Peyer's patch (tissue), 4 donors: ENCODE measurements at regions not wholly inside any gene's neighbourhood (a gene's known extent, or its start where the extent isn't known, plus 50 kb on each side); places are given as distances from the start of the nearest gene placed in this dataset.
"Not testable (repeated sequence)": the region's sequence is repeated elsewhere in the genome, so short reads cannot be mapped to it uniquely, and the experiment has no call there.

Source experiments
- DNase-seq, 3 donors: peaks; one replicate each; pipeline ENCODE4 v3.0.0-alpha.2; 2017 to 2019
- H3K27ac ChIP-seq, 4 donors: fragments of 200-600 bp; sonication (generic); one replicate each; pipeline ENCODE4 v1.5.1; 2016 to 2019
- H3K27me3 ChIP-seq, 2 donors: fragments of 200-600 bp; sonication (generic); one replicate each; pipeline ENCODE4 v1.5.1; 2019
- H3K36me3 ChIP-seq, 3 donors: fragments of 200-600 bp; sonication (generic); one replicate each; pipeline ENCODE4 v1.5.1; 2016 to 2019
- H3K4me1 ChIP-seq, 4 donors: fragments of 200-600 bp; sonication (generic); one replicate each; pipeline ENCODE4 v1.5.1; 2016 to 2019
- H3K4me3 ChIP-seq, 4 donors: fragments of 200-600 bp; sonication (generic); 1 replicate in 3 of 4; 2 replicates in 1 of 4; pipeline ENCODE4 v1.5.1; 2016 to 2019; ENCODE audit warnings: mild to moderate bottlenecking in 1 of 4
- H3K9me3 ChIP-seq, 4 donors: fragments of 200-600 bp; sonication (generic); one replicate each; pipeline ENCODE4 v1.5.1; 2016 to 2019; ENCODE audit warnings: mild to moderate bottlenecking in 1 of 4
- POLR2A ChIP-seq, 2 donors: fragments of 450-650 bp; IDR thresholded peaks; one replicate each; pipeline ENCODE4 v1.5.1; 2017; ENCODE audit warnings: antibody characterized with exemption in 2 of 2, mild to moderate bottlenecking in 2 of 2, moderate library complexity in 2 of 2
- TF ChIP-seq, protein P1 (sequence below), 6 experiments: fragments of 450-650 bp in 4 of 6; fragments of 200-600 bp in 2 of 6; sonication (generic) in 1 of 6; IDR thresholded peaks; one replicate each; pipeline ENCODE4 v1.5.1; 2017 to 2019; ENCODE audit warnings: antibody characterized with exemption in 6 of 6, mild to moderate bottlenecking in 3 of 6, moderate library complexity in 1 of 6

DNA sequence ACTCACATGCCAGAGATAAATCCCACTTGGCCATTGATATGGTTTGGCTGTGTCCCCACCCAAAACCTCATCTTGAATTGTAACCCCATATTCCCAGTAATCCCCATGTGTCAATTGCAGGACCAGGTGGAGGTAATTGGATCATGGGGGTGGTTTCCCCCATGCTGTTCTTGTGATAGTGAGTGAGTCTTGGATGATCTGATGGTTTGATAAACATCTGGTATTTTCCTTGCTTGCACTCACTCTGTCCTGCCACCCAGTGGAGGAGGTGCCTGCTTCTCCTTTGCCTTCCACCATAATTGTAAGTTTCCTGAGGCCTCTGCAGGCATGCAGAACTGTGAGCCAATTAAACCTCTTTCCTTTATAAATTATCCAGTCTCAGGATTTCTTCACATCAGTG lies 50.4 kb upstream of the B3GAT2 start:
- not testable (repeated sequence) for H3K4me1 ChIP-seq, H3K36me3 ChIP-seq, DNase-seq, H3K9me3 ChIP-seq, H3K27ac ChIP-seq, H3K4me3 ChIP-seq, H3K27me3 ChIP-seq

DNA sequence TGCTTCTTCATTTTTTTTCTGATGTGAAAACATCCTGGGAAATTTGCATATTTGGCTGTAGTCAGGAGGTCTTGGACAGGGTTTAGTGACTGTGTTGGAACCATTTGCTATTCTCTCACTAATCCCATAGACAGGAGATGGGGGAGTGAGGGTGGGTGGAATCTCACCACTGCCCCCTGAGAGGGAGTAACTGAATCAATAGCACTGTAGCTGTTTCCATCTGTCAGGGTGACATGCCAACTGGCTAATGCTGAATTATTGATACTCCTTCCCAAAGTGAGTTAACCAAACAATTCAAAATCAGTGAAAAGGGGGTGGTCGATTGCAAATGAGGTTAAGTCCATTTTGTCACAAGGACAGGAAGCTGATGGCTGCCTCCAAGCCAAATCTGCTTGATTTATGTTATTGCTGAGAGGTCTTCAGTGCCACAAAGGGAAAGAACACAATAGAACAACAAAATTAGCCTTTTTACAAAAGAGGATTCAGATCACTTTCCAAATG lies 55.1 kb upstream of the B3GAT2 start:
- Histone ChIP-seq H3K36me3 (no peaks in the 10 kb centered on the region), H3K4me3 (no peak overlapping the region), H3K27me3 (no peaks in the 10 kb centered on the region), H3K9me3 (no peaks in the 10 kb centered on the region), H3K4me1 (no peaks in the 10 kb centered on the region), H3K27ac (no peak overlapping the region)
- DNase-seq, result no peak
- TF ChIP-seq, protein P1, sequence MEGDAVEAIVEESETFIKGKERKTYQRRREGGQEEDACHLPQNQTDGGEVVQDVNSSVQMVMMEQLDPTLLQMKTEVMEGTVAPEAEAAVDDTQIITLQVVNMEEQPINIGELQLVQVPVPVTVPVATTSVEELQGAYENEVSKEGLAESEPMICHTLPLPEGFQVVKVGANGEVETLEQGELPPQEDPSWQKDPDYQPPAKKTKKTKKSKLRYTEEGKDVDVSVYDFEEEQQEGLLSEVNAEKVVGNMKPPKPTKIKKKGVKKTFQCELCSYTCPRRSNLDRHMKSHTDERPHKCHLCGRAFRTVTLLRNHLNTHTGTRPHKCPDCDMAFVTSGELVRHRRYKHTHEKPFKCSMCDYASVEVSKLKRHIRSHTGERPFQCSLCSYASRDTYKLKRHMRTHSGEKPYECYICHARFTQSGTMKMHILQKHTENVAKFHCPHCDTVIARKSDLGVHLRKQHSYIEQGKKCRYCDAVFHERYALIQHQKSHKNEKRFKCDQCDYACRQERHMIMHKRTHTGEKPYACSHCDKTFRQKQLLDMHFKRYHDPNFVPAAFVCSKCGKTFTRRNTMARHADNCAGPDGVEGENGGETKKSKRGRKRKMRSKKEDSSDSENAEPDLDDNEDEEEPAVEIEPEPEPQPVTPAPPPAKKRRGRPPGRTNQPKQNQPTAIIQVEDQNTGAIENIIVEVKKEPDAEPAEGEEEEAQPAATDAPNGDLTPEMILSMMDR (IDR thresholded peaks at IDR 0.05), result no peak
- no peak for TF ChIP-seq POLR2A (IDR thresholded peaks at IDR 0.05)

- no peaks in the 10 kb centered on the region for H3K36me3 ChIP-seq
- H3K9me3 ChIP-seq, result no peaks in the 10 kb centered on the region
- DNase-seq, result no peak
- no peak overlapping the region for H3K4me3 ChIP-seq
- TF ChIP-seq, protein P1 (IDR thresholded peaks at IDR 0.05), result peak in 5 of 6 experiments; percentile 1 to 64 (median 62)
- no peak for TF ChIP-seq POLR2A (IDR thresholded peaks at IDR 0.05)
- no peak overlapping the region for H3K27ac ChIP-seq
- no peaks in the 10 kb centered on the region for H3K4me1 ChIP-seq
- no peaks in the 10 kb centered on the region for H3K27me3 ChIP-seq
These were observed 56.1 kb upstream of the B3GAT2 start for GRCh38 chr6:71012866-71013469.

GRCh38 chr6:71015392-71015791 lies 58.5 kb upstream of the B3GAT2 start:
- Histone ChIP-seq H3K36me3 (no peaks in the 10 kb centered on the region), H3K4me3 (no peak overlapping the region), H3K27me3 (no peaks in the 10 kb centered on the region), H3K27ac (no peak overlapping the region), H3K9me3 (no peaks in the 10 kb centered on the region), H3K4me1 (no peaks in the 10 kb centered on the region)
- no peak for DNase-seq
- TF ChIP-seq, protein P1 (IDR thresholded peaks at IDR 0.05), result no peak
- TF ChIP-seq POLR2A (IDR thresholded peaks at IDR 0.05), result no peak

GRCh38 chr6:71028236-71028876 lies 71.5 kb upstream of the B3GAT2 start:
- no peak for DNase-seq
- no peaks in the 10 kb centered on the region for H3K9me3 ChIP-seq
- no peak overlapping the region for H3K4me3 ChIP-seq
- H3K36me3 ChIP-seq, result no peaks in the 10 kb centered on the region
- no peak overlapping the region for H3K27ac ChIP-seq
- no peak for TF ChIP-seq POLR2A (IDR thresholded peaks at IDR 0.05)
- TF ChIP-seq, protein P1 (IDR thresholded peaks at IDR 0.05), result no peak
- H3K4me1 ChIP-seq, result no peaks in the 10 kb centered on the region
- no peaks in the 10 kb centered on the region for H3K27me3 ChIP-seq

GRCh38 chr6:71028877-71029252 lies 72.0 kb upstream of the B3GAT2 start:
- Histone ChIP-seq H3K27ac (no peak overlapping the region), H3K27me3 (no peaks in the 10 kb centered on the region), H3K9me3 (no peaks in the 10 kb centered on the region), H3K4me3 (no peak overlapping the region), H3K4me1 (no peaks in the 10 kb centered on the region), H3K36me3 (no peaks in the 10 kb centered on the region)
- TF ChIP-seq POLR2A (IDR thresholded peaks at IDR 0.05), result no peak
- TF ChIP-seq, protein P1 (IDR thresholded peaks at IDR 0.05), result no peak
- DNase-seq, result no peak
